ENCODE measurements at regions not wholly inside any gene's neighbourhood (a gene's known extent, or its start where the extent isn't known, plus 50 kb on each side); places are given as distances from the start of the nearest gene placed in this dataset.

GRCh38 chr2:128708106-128708816 is 389.6 kb upstream of the HS6ST1 start:
- TF ChIP-seq CTCF (IDR thresholded peaks at IDR 0.05) (no peak), POLR2A (IDR thresholded peaks at IDR 0.05) (no peak), POLR2AphosphoS5 (IDR thresholded peaks at IDR 0.05) (no peak)
- H3K36me3 ChIP-seq: no peaks in the 10 kb centered on the region
- no peaks in the 10 kb centered on the region for H3K4me1 ChIP-seq (replicated peaks)
- H3K4me3 ChIP-seq: no peak overlapping the region
- H3K9me3 ChIP-seq: no peaks in the 10 kb centered on the region
- intact Hi-C loops (cut with DNase I): no loop called here
- no peaks in the 10 kb centered on the region for H3K27me3 ChIP-seq (replicated peaks; ENCODE audit: insufficient read depth)
- H3K27ac ChIP-seq: no peak overlapping the region
- no peak for DNase-seq (ENCODE audit: low spot score)

GRCh38 chr2:128710242-128710641 is 391.6 kb upstream of the HS6ST1 start:
- intact Hi-C loops (cut with DNase I): no loop called here
- Histone ChIP-seq H3K27me3 (replicated peaks; ENCODE audit: insufficient read depth) (no peaks in the 10 kb centered on the region), H3K27ac (no peak overlapping the region), H3K9me3 (no peaks in the 10 kb centered on the region), H3K4me3 (no peak overlapping the region), H3K4me1 (replicated peaks) (no peaks in the 10 kb centered on the region), H3K36me3 (no peaks in the 10 kb centered on the region)
- no peak for DNase-seq (ENCODE audit: low spot score)
- no peak for TF ChIP-seq POLR2AphosphoS5 (IDR thresholded peaks at IDR 0.05)
- no peak for TF ChIP-seq POLR2A (IDR thresholded peaks at IDR 0.05)
- TF ChIP-seq CTCF (IDR thresholded peaks at IDR 0.05): no peak
- 94% methylated on average over 5 of the region's 5 CpGs for WGBS

- TF ChIP-seq CTCF (IDR thresholded peaks at IDR 0.05) (no peak), POLR2A (IDR thresholded peaks at IDR 0.05) (no peak), POLR2AphosphoS5 (IDR thresholded peaks at IDR 0.05) (no peak)
- intact Hi-C loops (cut with DNase I): no loop called here
- Histone ChIP-seq H3K36me3 (no peaks in the 10 kb centered on the region), H3K9me3 (no peaks in the 10 kb centered on the region), H3K27me3 (replicated peaks; ENCODE audit: insufficient read depth) (no peaks in the 10 kb centered on the region), H3K4me1 (replicated peaks) (no peaks in the 10 kb centered on the region), H3K27ac (no peak overlapping the region), H3K4me3 (no peak overlapping the region)
- WGBS: 77% methylated on average over 2 of the region's 2 CpGs
- no peak for DNase-seq (ENCODE audit: low spot score)
Observed at GRCh38 chr2:128710729-128711128, 392.1 kb upstream of the HS6ST1 start.

- DNase-seq (ENCODE audit: low spot score): no peak
- Histone ChIP-seq H3K4me1 (replicated peaks) (no peaks in the 10 kb centered on the region), H3K9me3 (no peaks in the 10 kb centered on the region), H3K27ac (no peak overlapping the region), H3K36me3 (no peaks in the 10 kb centered on the region), H3K4me3 (no peak overlapping the region), H3K27me3 (replicated peaks; ENCODE audit: insufficient read depth) (no peaks in the 10 kb centered on the region)
- TF ChIP-seq POLR2AphosphoS5 (IDR thresholded peaks at IDR 0.05): no peak
- no peak for TF ChIP-seq POLR2A (IDR thresholded peaks at IDR 0.05)
- WGBS: 85% methylated on average over 4 of the region's 4 CpGs
- intact Hi-C loops (cut with DNase I): no loop called here
Observed at GRCh38 chr2:128714285-128714684, 395.6 kb upstream of the HS6ST1 start.

- Histone ChIP-seq H3K27me3 (replicated peaks; ENCODE audit: insufficient read depth) (no peaks in the 10 kb centered on the region), H3K4me3 (no peak overlapping the region), H3K36me3 (no peaks in the 10 kb centered on the region), H3K27ac (no peak overlapping the region), H3K9me3 (no peaks in the 10 kb centered on the region), H3K4me1 (replicated peaks) (no peaks in the 10 kb centered on the region)
- intact Hi-C loops (cut with DNase I): no loop called here
- 82% methylated on average over 3 of the region's 6 CpGs for WGBS
- no peak for DNase-seq (ENCODE audit: low spot score)
- TF ChIP-seq CTCF (IDR thresholded peaks at IDR 0.05): no peak
- no peak for TF ChIP-seq POLR2A (IDR thresholded peaks at IDR 0.05)
- TF ChIP-seq POLR2AphosphoS5 (IDR thresholded peaks at IDR 0.05): no peak
Observed at GRCh38 chr2:128714851-128715312, 396.2 kb upstream of the HS6ST1 start.

Measured in prostate gland (tissue), 2 donors.